Esophagus squamous epithelium (tissue), 5 donors: ENCODE measurements at regions not wholly inside any gene's neighbourhood (a gene's known extent, or its start where the extent isn't known, plus 50 kb on each side); places are given as distances from the start of the nearest gene placed in this dataset.
A peak's percentile ranks its signal among the peaks of the same experiment; 100 is the strongest.

Experiments used
- DNase-seq: peaks from one replicate; lab custom pipeline; 2025; lab: John Stamatoyannopoulos, UW
- H3K27ac ChIP-seq, 4 donors: fragments of 200-600 bp; sonication (generic); one replicate each; pipeline ENCODE4 v1.5.1; 2016 to 2019; ENCODE audit warnings: mild to moderate bottlenecking in 1 of 4
- H3K27me3 ChIP-seq, 4 donors: fragments of 200-600 bp; sonication (generic); 1 replicate in 3 of 4; 2 replicates in 1 of 4; pipeline versions ENCODE4 v1.5.1 to v1.6.0; 2017 to 2021; ENCODE audit warnings: antibody characterized with exemption in 1 of 4
- H3K36me3 ChIP-seq, 3 donors: fragments of 200-600 bp; sonication (generic); one replicate each; pipeline ENCODE4 v1.5.1; 2016 to 2019
- H3K4me1 ChIP-seq, 3 donors: fragments of 200-600 bp; sonication (generic); one replicate each; pipeline ENCODE4 v1.5.1; 2017 to 2019
- H3K4me3 ChIP-seq, 4 donors: fragments of 200-600 bp; sonication (generic); 1 replicate in 3 of 4; 2 replicates in 1 of 4; pipeline ENCODE4 v1.5.1; 2016 to 2019; ENCODE audit warnings: mild to moderate bottlenecking in 2 of 4, moderate library complexity in 1 of 4
- H3K9me3 ChIP-seq, 3 donors: fragments of 200-600 bp; sonication (generic); one replicate each; pipeline ENCODE4 v1.5.1; 2016 to 2019
- POLR2A ChIP-seq, 4 donors: fragments of 450-650 bp; IDR thresholded peaks; one replicate each; pipeline ENCODE4 v1.6.1; 2017; ENCODE audit warnings: antibody characterized with exemption in 4 of 4, mild to moderate bottlenecking in 4 of 4, moderate library complexity in 3 of 4
- WGBS, 2 donors: methylation state at CpG; one replicate each; pipeline ENCODE4 v1.1.5; 2018; 5-methylcytosine and 5-hydroxymethylcytosine counted together
- intact Hi-C: fragments of 100-400 bp; cut with DNase I; formaldehyde crosslinking; loops from one replicate; pipeline ENCODE4 v1.15.0; 2022
- TF ChIP-seq, protein P1 (sequence below), 6 experiments: fragments of 450-650 bp in 4 of 6; fragments of 200-600 bp in 2 of 6; sonication (generic) in 2 of 6; IDR thresholded peaks; one replicate each; pipeline ENCODE4 v1.5.1; 2016 to 2019; ENCODE audit warnings: antibody characterized with exemption in 6 of 6, mild to moderate bottlenecking in 4 of 6, moderate library complexity in 4 of 6
- donor health status: DM: yes; HTN: yes; CAD: no.

DNA sequence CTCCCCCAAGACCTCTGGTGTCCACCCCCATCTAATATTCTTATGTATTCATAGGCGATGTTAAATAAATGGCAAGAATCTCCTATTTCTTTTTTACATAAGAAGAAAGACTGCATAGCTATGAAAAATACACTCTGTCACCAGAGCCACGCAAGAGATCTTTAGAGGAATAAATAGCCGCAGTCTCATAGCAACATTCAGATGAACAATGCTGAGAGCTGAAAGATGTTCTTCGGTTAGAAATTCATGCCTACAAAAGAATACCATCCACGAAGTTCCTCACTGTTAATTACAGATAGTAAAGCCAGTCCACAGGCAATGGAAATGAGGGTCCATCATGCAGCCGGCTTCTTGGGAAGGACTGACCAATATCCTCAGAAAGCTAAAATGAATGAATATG lies 76.0 kb upstream of the SOD1 start:
- Histone ChIP-seq H3K27me3 (no peaks in the 10 kb centered on the region), H3K36me3 (no peaks in the 10 kb centered on the region), H3K27ac (no peak overlapping the region), H3K4me1 (no peaks in the 10 kb centered on the region), H3K9me3 (no peaks in the 10 kb centered on the region), H3K4me3 (no peak overlapping the region)
- no peak for DNase-seq
- intact Hi-C loops, result loop anchor here (5.0 to 10.0 kb wide), 2 partner anchors 381 to 479 kb away; no protein-coding TSS in a partner anchor
- TF ChIP-seq POLR2A (IDR thresholded peaks at IDR 0.05), result no peak
- TF ChIP-seq, protein P1, sequence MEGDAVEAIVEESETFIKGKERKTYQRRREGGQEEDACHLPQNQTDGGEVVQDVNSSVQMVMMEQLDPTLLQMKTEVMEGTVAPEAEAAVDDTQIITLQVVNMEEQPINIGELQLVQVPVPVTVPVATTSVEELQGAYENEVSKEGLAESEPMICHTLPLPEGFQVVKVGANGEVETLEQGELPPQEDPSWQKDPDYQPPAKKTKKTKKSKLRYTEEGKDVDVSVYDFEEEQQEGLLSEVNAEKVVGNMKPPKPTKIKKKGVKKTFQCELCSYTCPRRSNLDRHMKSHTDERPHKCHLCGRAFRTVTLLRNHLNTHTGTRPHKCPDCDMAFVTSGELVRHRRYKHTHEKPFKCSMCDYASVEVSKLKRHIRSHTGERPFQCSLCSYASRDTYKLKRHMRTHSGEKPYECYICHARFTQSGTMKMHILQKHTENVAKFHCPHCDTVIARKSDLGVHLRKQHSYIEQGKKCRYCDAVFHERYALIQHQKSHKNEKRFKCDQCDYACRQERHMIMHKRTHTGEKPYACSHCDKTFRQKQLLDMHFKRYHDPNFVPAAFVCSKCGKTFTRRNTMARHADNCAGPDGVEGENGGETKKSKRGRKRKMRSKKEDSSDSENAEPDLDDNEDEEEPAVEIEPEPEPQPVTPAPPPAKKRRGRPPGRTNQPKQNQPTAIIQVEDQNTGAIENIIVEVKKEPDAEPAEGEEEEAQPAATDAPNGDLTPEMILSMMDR (IDR thresholded peaks at IDR 0.05), result no peak
- 88 to 94% methylated on average over 6 of the region's 6 CpGs for WGBS, 2 donors

DNA sequence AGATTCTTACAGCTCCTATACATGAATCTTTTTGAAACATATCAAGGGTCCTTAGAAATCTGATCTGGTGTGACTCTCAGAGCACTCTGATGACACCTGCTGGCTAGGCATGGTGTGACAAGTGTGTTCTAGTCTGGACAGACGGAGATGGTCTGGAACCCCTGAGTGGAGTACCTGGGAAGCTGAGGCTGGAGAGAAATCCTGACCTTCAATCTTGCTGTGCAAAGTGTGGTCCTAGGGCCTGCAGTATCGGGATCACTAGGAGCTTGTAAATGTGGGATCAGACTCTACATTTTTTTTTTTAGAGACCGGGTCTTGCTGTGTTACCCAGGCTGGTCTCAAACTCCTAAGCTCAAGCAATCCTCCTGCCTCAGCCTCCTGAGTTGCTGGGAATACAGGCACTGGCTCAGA lies 78.6 kb upstream of the SOD1 start:
- H3K4me3 ChIP-seq, result no peak overlapping the region
- no peak overlapping the region for H3K27ac ChIP-seq
- no peak for DNase-seq
- WGBS, 2 donors, result 35 to 36% methylated on average over 3 of the region's 3 CpGs
- no peaks in the 10 kb centered on the region for H3K36me3 ChIP-seq
- peaks cover 0 to under 1% (median 0%) of the 10 kb centered on the region in 4 donors for H3K27me3 ChIP-seq
- H3K9me3 ChIP-seq, result no peaks in the 10 kb centered on the region
- intact Hi-C loops, result loop anchor here (5.0 to 10.0 kb wide), 2 partner anchors 379 to 476 kb away; no protein-coding TSS in a partner anchor
- H3K4me1 ChIP-seq, result no peaks in the 10 kb centered on the region
- TF ChIP-seq, protein P1 (IDR thresholded peaks at IDR 0.05), result peak; percentile 46 to 80 (median 69)
- TF ChIP-seq POLR2A (IDR thresholded peaks at IDR 0.05), result no peak

DNA sequence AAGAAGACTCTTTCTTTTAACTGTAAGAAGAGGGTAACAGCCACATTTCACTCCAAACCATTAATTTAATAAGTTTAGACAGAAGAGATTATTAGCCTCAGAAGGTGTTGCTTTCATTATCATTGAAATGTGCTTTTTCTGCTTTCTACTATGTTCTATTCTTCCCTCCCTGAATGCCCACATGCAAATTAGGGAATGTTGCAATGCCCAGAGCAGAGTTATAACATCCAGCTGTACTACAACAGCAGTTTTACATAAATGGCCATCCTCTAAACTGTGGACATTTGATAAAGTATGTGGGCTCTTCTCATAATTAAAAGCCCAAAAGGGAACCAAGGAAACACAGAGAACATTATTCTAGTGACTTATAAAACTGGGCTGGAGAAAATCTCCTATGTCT lies 82.2 kb upstream of the SOD1 start:
- Histone ChIP-seq H3K4me3 (no peak overlapping the region), H3K27me3 (peaks cover 0 to 8% (median 0%) of the 10 kb centered on the region in 4 donors), H3K27ac (no peak overlapping the region), H3K4me1 (no peaks in the 10 kb centered on the region), H3K9me3 (peaks cover 0 to 6% (median 0%) of the 10 kb centered on the region in 3 donors), H3K36me3 (no peaks in the 10 kb centered on the region)
- TF ChIP-seq, protein P1 (IDR thresholded peaks at IDR 0.05), result no peak
- TF ChIP-seq POLR2A (IDR thresholded peaks at IDR 0.05), result no peak
- no peak for DNase-seq
- intact Hi-C loops, result no loop called here

DNA sequence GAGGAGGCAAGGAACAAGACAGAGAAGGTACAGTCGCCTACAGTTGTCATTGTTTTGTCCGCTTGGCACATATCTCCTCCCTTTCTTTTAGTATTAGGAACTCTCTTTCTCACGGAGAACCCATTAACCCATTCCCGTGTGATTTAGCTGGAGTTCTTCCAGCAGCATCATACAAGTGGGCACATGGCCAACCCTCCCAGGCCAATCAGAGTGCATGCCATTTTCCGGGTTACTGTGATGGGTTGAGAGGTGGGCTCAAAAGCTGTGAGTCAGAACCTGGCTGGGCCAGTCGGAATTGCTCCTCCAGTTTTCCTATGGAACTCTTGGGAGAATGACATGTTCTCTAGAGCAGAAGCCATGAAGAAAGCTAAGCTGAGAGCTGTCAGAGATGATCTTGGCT lies 83.1 kb upstream of the SOD1 start:
- peaks cover 0 to 8% (median 0%) of the 10 kb centered on the region in 4 donors for H3K27me3 ChIP-seq
- 41 to 52% methylated on average over 5 to 6 of the region's 6 CpGs for WGBS, 2 donors
- TF ChIP-seq, protein P1 (IDR thresholded peaks at IDR 0.05), result no peak
- no peak for TF ChIP-seq POLR2A (IDR thresholded peaks at IDR 0.05)
- H3K27ac ChIP-seq, result no peak overlapping the region
- no peak overlapping the region for H3K4me3 ChIP-seq
- H3K4me1 ChIP-seq, result no peaks in the 10 kb centered on the region
- intact Hi-C loops, result no loop called here
- H3K36me3 ChIP-seq, result no peaks in the 10 kb centered on the region
- H3K9me3 ChIP-seq, result peaks cover 0 to 6% (median 0%) of the 10 kb centered on the region in 3 donors
- no peak for DNase-seq

DNA sequence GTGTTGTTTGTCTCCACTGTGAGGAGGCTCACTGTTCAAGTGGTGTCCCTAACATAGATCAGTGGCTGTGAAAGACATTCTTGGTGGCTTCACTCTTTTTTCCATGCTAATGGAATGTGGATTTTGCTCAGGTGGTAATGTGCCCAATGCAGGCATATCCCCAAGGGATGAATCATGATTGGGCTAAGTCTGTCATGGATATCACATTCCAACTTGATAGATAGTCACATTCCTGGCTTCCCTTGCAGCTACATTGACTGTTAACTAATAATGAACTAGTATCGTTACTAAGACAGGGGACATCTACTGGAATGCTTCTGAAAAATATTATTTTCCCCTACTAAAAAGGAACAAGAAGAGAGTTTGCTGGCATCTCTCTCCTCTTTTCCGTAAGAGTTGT lies 86.3 kb upstream of the SOD1 start:
- H3K4me1 ChIP-seq, result no peaks in the 10 kb centered on the region
- H3K27me3 ChIP-seq, result peaks cover 0 to 8% (median 0%) of the 10 kb centered on the region in 4 donors
- H3K4me3 ChIP-seq, result no peak overlapping the region
- peaks cover 0 to 6% (median 0%) of the 10 kb centered on the region in 3 donors for H3K9me3 ChIP-seq
- DNase-seq, result no peak
- H3K27ac ChIP-seq, result no peak overlapping the region
- WGBS, 2 donors, result 85 to 97% methylated on average over 2 of the region's 2 CpGs
- intact Hi-C loops, result no loop called here
- TF ChIP-seq, protein P1 (IDR thresholded peaks at IDR 0.05), result no peak
- no peak for TF ChIP-seq POLR2A (IDR thresholded peaks at IDR 0.05)
- H3K36me3 ChIP-seq, result no peaks in the 10 kb centered on the region
